Gastroesophageal sphincter (tissue), 3 donors: ENCODE measurements at regions not wholly inside any gene's neighbourhood (a gene's known extent, or its start where the extent isn't known, plus 50 kb on each side); places are given as distances from the start of the nearest gene placed in this dataset.

Experiments used
- CTCF ChIP-seq, 4 experiments: fragments of 200-600 bp in 2 of 4; fragments of 450-650 bp in 2 of 4; sonication (generic) in 1 of 4; IDR thresholded peaks; one replicate each; pipeline ENCODE4 v1.5.1; 2017 to 2019; ENCODE audit warnings: antibody characterized with exemption in 4 of 4, mild to moderate bottlenecking in 2 of 4, moderate library complexity in 2 of 4
- EP300 ChIP-seq: sonication (generic); formaldehyde crosslinking; IDR thresholded peaks from one replicate; pipeline ENCODE4 v1.6.1; 2017; ENCODE audit warnings: antibody characterized with exemption, mild to moderate bottlenecking
- POLR2AphosphoS5 ChIP-seq: sonication (generic); formaldehyde crosslinking; IDR thresholded peaks from one replicate; pipeline ENCODE4 v1.6.1; 2017; ENCODE audit warnings: antibody characterized with exemption

- TF ChIP-seq EP300 (no peak), CTCF (IDR thresholded peaks at IDR 0.05) (no peak), POLR2AphosphoS5 (no peak)
These were observed 94.9 kb upstream of the RANBP3L start for GRCh38 chr5:36396640-36397039.
